ENCODE measurements at regions not wholly inside any gene's neighbourhood (a gene's known extent, or its start where the extent isn't known, plus 50 kb on each side); places are given as distances from the start of the nearest gene placed in this dataset.

DNA sequence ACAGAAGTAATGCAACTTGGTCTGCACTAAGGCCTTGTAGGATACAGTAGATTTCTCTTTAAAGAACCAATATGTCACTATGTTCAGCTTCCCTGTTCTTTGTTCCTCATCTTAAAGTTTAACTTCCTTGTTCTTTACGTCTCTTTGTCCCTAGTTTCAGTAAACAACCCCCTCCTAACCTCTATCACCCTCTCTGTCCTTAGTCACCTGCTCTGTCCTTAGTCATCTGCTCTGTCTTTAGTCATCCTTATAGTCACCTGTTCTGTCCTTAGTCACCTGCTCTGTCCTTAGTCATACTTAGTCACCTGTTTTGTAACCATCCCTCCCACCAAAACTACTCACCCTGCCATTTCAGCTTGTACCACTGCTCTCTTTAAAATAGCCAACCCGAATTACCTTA, 144.6 kb upstream of the TMEM106B start:
- TF ChIP-seq CTCF (conservative IDR thresholded peaks at IDR 0.05 in 1 of 2, IDR thresholded peaks at IDR 0.05 in 1 of 2; ENCODE audit: low read depth in 1 of 2, low read length in 2 of 2), result no peak
- no peak for TF ChIP-seq EZH2 (IDR thresholded peaks at IDR 0.05; ENCODE audit: low read length, missing control alignments)

All from fibroblast of lung (primary cell).